Suprapubic skin (tissue), 4 donors: ENCODE measurements at regions not wholly inside any gene's neighbourhood (a gene's known extent, or its start where the extent isn't known, plus 50 kb on each side); places are given as distances from the start of the nearest gene placed in this dataset.
"Not testable (repeated sequence)": the region's sequence is repeated elsewhere in the genome, so short reads cannot be mapped to it uniquely, and the experiment has no call there.

Experiments
- POLR2A ChIP-seq, 2 donors: fragments of 450-650 bp; IDR thresholded peaks; one replicate each; pipeline ENCODE4 v1.6.1; 2017; ENCODE audit warnings: antibody characterized with exemption in 2 of 2, mild to moderate bottlenecking in 2 of 2, moderate library complexity in 2 of 2
- POLR2AphosphoS5 ChIP-seq, 3 donors: sonication (generic); formaldehyde crosslinking; IDR thresholded peaks; one replicate each; pipeline ENCODE4 v1.6.1; 2017; ENCODE audit warnings: antibody characterized with exemption in 3 of 3
- TF ChIP-seq, protein P1 (sequence below), 2 donors: fragments of 200-600 bp in 1 of 2; fragments of 450-650 bp in 1 of 2; sonication (generic) in 1 of 2; IDR thresholded peaks; one replicate each; pipeline ENCODE4 v1.5.1; 2016 to 2019; ENCODE audit warnings: antibody characterized with exemption in 2 of 2, mild to moderate bottlenecking in 1 of 2, moderate library complexity in 1 of 2

- not testable (repeated sequence) for TF ChIP-seq POLR2A, POLR2AphosphoS5 (IDR thresholded peaks at IDR 0.05)
- TF ChIP-seq, protein P1, sequence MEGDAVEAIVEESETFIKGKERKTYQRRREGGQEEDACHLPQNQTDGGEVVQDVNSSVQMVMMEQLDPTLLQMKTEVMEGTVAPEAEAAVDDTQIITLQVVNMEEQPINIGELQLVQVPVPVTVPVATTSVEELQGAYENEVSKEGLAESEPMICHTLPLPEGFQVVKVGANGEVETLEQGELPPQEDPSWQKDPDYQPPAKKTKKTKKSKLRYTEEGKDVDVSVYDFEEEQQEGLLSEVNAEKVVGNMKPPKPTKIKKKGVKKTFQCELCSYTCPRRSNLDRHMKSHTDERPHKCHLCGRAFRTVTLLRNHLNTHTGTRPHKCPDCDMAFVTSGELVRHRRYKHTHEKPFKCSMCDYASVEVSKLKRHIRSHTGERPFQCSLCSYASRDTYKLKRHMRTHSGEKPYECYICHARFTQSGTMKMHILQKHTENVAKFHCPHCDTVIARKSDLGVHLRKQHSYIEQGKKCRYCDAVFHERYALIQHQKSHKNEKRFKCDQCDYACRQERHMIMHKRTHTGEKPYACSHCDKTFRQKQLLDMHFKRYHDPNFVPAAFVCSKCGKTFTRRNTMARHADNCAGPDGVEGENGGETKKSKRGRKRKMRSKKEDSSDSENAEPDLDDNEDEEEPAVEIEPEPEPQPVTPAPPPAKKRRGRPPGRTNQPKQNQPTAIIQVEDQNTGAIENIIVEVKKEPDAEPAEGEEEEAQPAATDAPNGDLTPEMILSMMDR (IDR thresholded peaks at IDR 0.05), result not testable (repeated sequence)
These were observed 166.0 kb downstream of the FOXD4L6 start for GRCh38 chr9:40962461-40962860.
